ENCODE measurements at regions not wholly inside any gene's neighbourhood (a gene's known extent, or its start where the extent isn't known, plus 50 kb on each side); places are given as distances from the start of the nearest gene placed in this dataset.

GRCh38 chr12:93968536-93969285, 179.7 kb upstream of the PLXNC1 start:
- TF ChIP-seq CTCF (IDR thresholded peaks at IDR 0.05; ENCODE audit: low read depth, low read length) (no peak), POLR2A (IDR thresholded peaks at IDR 0.05; ENCODE audit: extremely low read depth, insufficient read length) (no peak), MAX (IDR thresholded peaks at IDR 0.05; ENCODE audit: low read depth, low read length) (no peak), MYC (IDR thresholded peaks at IDR 0.05; ENCODE audit: low read depth, low read length) (no peak)

Measured in NB4 (cell line).